CD4-positive, alpha-beta T cell treated with Interleukin-4 for 1 hour (primary cell): ENCODE measurements at regions not wholly inside any gene's neighbourhood (a gene's known extent, or its start where the extent isn't known, plus 50 kb on each side); places are given as distances from the start of the nearest gene placed in this dataset.
"Not testable (repeated sequence)": the region's sequence is repeated elsewhere in the genome, so short reads cannot be mapped to it uniquely, and the experiment has no call there.

Experiments
- DNase-seq, 2 donors: peaks; one replicate each; pipeline ENCODE4 v3.0.0-alpha.2; 2020 to 2022

DNA sequence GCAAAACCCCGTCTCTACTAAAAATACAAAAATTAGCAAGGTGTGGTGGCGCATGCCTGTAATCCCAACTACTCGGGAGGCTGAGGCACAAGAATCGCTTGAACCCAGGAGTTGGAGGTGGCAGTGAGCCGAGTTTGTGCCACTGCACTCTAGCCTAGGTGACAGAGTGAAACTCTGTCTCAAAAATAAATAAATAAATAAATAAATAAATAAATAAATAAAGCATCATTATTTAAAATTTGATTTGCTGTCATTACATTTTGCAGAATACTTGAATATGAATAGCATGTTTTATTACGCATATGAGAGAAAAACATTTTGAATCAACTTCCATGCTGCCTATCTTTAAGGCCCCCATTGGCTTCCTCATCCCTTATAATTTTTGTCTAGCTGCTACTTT is 53.4 kb upstream of the MED14 start:
- not testable (repeated sequence) for DNase-seq

DNA sequence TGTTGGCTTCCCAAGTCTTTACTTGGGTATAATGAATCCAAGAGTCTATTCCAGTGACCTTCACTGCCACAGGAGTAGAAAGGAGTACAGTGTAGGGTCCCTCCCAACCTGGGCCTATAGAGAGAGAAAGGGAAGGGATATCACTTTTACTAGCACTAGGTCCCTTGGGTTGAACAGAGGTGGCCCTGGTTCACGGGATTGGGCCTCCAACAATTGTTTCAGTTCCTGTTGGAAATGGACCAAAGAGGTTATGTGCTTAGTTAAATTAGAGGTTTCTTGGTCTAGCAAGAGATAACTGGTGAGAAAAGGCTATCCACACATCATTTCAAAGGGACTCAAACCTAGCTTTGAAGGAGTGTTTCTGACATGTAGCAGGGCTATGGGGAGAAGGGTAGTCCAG is 57.1 kb upstream of the MED14 start:
- no peak for DNase-seq

- DNase-seq = not testable (repeated sequence)
Measured at GRCh38 chrX:40794829-40795130, 59.4 kb upstream of the MED14 start.

- not testable (repeated sequence) for DNase-seq
Measured at GRCh38 chrX:40799745-40800144, 64.4 kb upstream of the MED14 start.

DNA sequence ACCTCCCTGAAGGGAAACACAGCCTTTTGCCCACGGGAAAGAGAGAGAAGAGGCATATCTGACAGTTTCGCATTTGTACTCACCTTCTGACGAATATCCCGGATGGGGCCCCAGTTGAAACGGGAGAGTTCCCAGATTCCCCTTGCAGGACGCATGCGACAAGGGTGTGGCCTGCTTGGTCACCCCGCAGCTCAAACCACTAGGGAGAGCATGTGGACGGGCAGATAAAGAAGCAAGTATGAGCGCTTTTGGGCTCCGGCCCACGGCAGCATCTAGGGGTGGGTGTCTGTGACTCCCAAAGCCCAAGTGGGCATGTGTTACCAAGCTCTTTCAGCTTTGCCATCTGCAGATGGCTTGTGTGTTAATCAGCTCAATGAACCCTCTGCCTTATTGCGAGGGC is 70.1 kb upstream of the MED14 start:
- no peak for DNase-seq

GRCh38 chrX:40806513-40807220 is 71.3 kb upstream of the MED14 start:
- DNase-seq = no peak

DNA sequence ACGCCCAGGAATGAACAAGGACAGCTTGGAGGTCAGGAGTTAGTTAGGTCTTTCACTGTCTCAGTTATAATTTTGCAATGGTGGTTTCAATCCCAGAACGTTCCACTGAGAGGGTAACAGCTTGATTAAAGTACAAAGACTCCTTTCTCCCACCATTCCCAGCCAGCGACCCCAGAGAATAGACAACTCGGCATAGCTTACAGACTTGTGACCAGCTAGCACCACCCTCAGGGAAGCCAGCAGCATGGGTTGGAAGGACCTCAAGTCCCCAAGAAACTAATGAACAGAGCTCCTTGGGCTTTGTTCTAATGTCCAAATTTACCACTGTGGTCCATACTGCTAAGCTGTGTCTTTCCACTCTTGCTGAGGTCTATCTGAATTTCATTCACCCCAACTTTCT is 72.0 kb upstream of the MED14 start:
- no peak for DNase-seq

DNA sequence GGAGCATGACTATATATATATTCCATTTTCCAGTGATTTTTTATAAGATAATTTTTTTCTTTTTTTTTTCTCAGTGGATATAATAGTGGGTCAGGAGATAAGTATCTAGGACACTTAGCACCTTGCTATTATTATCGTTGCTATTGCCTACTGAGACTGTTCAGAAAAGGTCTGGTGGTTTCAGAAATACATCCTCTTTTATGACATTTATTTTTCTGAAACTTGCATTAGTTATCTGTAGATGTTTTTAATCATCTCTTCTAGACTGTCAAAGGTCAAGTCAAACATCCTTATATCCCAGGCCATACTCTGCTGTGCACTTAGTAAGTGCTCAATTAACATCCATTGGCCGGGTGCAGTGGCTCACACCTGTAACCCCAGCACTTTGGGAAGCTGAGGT is 72.9 kb upstream of the MED14 start:
- DNase-seq = no peak

DNA sequence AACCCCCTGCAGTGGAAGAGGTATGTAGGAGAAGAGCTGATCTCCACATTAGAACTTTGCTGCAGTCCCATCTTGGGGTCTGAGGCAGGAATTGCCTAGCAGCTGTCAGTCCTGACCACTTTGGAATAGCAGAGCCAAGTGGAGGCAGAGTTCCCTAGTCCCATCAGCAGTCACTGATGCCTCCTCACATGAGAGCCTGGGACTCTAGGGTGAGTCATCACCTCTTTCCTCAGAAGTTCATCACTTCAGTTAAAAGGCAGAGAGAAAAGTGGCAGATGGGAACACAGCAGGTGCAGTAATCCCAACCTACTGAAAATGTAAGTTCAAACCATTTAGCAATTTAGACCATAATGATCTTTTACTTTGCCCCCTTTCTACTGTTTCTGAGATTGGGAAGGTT is 73.9 kb upstream of the MED14 start:
- DNase-seq = no peak

DNA sequence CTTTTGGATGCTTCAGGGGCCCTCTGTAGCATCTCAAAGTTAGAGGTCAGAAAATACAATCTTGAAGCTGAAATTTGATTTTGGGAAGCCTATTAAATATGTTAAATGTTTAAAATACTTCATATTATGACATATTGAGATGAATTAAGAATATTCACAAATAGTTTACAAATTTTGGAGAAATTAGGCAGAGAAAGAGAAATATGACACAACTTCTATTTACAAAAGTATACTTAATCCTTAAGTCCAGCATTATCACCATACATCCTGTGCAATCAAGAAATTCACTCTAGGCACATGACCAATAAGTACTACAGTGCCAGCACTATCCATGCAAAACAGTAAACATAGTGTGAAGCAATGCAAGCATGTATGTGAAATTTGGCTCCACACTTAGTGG is 79.7 kb upstream of the MED14 start:
- not testable (repeated sequence) for DNase-seq

GRCh38 chrX:40816906-40817305 is 81.6 kb upstream of the MED14 start:
- no peak for DNase-seq

- DNase-seq = no peak
Measured at GRCh38 chrX:40818236-40818635, 82.9 kb upstream of the MED14 start.

GRCh38 chrX:40821780-40822179 is 86.4 kb upstream of the MED14 start:
- no peak for DNase-seq

DNA sequence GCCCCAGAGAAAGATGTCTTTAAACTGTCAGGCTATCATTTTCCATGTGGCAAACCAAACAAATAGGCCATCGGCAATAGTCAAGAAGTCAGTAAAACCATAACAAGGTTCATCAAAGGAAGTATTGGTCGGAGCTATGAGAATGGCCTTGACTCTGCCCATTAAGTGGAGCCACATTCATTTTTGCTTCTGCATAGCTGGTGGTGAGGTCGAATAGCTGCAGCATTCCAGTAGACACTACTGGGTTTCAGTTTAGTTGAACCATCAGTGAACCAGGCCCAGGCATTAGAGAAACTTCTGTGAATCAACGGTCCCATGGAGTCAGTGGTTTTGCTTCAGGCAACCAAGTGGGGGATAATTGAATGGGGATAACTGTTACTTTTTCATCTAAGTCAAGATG is 92.0 kb upstream of the MED14 start:
- DNase-seq = no peak

GRCh38 chrX:40831750-40832149 is 96.4 kb upstream of the MED14 start:
- no peak for DNase-seq

DNA sequence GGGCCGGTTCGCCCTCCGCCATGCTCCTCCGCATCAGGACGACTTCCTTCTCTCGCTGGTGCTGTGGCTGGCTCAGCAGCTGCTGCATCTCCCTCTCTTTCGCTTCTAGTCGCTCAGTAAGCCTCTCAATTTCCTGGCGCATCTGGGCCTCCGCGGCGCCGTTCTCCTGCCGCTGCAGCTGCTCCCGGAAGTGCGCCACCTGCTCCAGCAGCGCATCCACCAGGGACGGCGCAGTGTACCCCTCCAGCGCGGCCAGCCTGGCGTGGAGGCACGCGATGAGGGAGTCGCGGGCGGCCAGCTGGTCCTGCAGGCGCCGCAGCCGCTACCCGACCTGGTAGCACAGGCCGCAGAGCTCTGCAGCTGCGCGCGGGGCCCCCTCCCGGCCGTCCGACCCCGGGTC is 97.4 kb upstream of the MED14 start:
- no peak for DNase-seq

GRCh38 chrX:40834225-40834624 is 98.9 kb upstream of the MED14 start:
- no peak for DNase-seq

- DNase-seq = no peak
Measured at GRCh38 chrX:40835526-40835925, 100.2 kb upstream of the MED14 start.

DNA sequence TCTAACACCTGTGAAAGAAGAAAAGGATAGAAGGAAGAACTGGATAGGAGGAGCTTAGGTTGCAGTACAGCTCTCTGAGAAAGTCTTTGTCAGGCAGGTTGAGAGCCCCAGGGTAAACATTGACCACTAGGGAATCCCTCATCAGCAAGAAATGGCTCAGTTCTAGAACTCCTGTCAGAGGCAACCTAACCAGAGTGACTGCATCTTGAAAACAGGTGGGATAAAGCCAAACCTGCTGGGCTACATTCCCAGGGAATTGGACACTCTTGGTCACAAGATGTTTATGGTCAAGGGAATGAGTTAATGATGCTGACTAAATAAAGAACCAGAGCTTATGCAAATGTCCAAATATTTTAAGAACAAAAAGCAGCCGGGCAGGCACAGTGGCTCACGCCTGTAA is 108.3 kb upstream of the MED14 start:
- DNase-seq = no peak

GRCh38 chrX:40844471-40844870 is 109.1 kb upstream of the MED14 start:
- no peak for DNase-seq

GRCh38 chrX:40845331-40845911 is 110.1 kb upstream of the MED14 start:
- no peak for DNase-seq

GRCh38 chrX:40849906-40850823 is 114.8 kb upstream of the MED14 start:
- DNase-seq = no peak

- no peak for DNase-seq
Measured at GRCh38 chrX:40852586-40852985, 117.2 kb upstream of the MED14 start.
